ENCODE measurements at regions not wholly inside any gene's neighbourhood (a gene's known extent, or its start where the extent isn't known, plus 50 kb on each side); places are given as distances from the start of the nearest gene placed in this dataset.

DNA sequence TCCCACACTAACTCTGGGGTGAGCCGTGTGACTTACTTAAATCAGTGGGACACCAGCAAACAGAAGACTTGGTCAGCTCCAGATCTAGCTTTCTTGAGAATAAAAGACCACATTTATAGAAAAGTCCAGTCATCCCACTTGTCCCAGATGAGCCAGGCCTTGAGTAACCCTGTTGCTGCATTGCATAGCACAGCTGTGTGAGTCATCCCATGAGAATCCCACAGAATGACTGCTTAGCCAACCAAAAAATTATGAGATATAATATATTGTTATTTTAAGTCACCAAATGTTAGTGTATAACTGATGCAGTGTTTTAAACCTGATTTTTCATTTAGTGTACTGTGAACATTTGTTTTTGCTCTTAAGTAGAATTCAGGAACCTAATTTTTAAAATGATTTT, 94.2 kb upstream of the FSHR start:
- no peak for DNase-seq

DNA sequence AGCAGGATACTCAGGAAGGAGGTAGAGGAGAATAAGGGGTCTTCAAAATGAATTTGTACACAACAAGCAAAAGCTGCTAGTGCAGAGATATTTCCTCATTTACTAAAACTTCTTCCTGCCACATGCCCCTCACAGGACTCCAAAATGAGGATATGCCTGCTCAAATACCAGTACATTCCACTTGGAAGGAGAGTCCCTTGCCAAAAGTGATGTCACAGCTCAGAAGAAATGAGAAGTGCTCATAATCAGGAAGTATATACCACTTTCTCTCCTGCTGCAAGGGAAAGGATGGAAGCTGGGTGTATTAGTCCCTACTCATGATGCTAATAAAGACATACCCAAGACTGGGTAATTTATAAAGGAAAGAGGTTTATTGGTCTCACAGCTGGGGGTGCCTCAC, 87.7 kb upstream of the FSHR start:
- no peak for DNase-seq

DNA sequence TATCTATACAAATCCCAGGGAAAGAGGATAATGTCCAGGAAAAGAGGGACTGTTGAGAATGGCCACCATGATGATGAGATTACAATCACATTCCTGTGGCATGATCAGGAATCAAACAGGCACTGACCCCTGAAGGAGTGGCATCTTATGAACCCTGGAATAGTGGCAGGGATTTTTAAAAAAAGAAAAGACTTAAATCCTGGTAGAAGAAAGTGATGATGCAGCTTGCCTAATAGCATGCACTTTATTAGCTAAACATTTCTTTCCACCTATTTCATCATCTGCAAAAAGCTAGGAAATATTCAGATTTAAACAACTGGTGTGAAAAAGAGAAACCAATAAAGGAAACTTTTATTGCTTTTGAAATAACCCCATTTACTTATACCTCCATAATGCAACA, 87.2 kb upstream of the FSHR start:
- no peak for DNase-seq

DNA sequence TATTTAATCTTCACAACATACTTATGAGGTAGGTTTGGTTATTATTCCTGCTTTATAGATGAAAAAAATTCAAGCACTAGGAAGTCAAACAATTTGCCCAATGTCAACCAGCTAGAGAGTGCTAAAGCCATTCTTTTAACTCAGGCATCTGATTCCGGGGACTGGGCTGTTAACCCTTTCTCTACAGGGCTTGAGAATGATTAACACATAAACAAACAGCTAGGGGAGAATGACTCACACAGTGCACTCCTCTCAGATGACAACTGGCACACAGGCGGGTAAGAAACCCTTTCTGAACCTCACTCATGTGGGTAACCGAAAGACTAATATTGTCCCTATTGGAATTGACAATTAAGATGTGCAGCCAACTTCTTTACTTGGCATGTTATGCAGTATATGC, 86.3 kb upstream of the FSHR start:
- DNase-seq = no peak

DNA sequence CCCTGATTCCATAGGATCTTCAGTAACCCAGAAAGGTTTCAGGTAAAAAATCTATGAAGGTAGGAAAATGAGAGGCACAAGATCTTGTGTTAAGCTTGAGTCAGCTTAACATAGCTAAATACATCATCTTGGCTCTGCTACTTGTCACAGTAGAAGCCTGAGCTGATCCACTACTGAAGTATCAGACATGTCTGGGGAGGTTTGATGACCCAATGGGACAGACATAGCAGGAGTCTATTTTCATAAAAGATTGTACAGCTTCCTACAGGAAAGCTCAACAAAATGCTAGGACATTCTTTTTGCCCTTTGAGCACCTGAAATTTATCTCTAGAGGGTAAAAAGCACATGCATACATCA, 84.3 kb upstream of the FSHR start:
- DNase-seq = no peak

DNA sequence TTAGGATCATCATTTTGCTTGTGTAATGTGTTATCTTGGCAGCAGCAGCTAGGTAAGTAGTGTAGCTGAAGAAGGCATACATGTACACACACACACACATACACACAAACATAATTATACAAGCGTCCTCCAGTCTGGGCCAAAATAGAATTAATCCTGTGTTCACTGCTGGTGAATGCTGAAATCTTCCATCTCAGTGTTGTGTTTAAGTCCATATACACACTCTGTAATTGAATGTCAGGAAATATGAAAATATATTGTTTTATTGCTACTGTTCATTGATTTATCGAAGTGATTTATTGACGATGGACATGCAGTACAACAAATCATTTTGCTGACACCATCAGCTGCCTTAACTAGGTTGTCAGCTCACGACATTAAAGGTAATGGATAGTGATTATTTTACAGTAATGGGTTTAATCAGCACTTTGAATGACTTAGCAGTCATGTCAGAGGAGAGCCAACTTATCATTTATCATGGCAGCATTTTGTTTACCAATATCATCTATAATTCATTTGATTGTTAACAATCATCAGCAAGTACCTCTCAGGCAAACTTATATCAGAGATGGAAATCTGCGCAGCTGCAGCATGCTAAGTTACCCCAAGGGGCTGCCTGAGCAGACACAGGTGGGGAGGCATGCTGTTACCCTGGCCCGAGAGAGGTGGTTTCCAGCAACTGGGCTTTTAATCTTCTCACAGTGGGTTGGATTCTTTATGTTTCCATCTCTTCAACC, 83.7 kb upstream of the FSHR start:
- no peak for DNase-seq

DNA sequence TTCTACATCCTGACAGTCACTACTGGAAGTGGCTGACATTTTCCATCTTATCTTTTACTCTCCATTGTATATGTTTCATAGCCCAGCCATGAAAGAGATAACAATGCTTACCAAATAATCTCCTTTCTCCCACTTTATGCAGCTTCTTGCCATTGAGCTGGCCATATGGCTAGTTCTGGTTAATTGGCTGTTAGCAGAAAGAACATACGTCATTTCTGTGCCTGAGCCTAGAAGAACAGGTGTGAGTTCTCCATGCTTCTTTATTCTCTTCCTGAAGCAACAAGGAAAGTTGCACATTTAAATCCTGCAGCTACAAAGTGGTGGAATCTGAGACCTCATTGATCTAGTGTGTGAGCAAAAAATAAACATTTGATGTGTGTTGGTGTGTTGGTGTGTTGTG, 82.0 kb upstream of the FSHR start:
- DNase-seq = no peak

DNA sequence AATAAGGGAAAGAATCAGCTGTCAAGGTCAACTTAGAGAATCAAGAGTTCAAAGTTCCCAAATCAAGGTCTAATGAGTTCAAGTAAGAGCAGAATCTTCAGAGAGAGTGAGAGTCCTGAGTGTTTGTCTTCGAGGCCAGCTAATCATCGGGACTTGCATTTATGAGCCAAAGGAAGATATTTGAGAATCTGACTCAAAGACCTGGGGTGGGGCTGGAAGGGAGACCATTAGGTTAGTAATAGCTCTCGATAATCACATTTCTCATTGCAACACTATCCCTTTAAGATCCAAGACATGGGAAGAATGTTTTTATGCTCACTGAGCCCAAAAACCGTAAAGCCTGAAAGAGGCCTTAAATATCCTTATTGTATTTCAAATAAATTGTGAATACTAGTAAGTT, 72.0 kb upstream of the FSHR start:
- no peak for DNase-seq

DNA sequence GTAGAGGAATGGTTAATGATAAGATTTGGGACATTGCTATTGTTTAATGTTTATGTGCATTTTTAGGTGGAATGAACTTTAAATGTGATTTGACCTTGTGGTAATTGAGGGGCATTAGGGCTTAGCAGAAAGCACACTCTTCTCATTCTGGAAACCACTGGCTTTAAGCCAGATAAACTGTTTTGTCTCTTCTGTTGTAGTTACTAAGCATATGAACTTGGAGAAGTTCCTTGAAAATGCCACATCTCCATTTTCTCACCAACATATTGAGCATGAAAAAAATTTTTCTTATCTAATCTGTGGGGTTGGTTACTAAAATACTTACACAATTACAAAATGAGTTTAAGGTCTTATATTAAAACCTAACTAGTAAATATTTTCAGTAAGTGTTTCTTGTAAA, 70.8 kb upstream of the FSHR start:
- no peak for DNase-seq

DNA sequence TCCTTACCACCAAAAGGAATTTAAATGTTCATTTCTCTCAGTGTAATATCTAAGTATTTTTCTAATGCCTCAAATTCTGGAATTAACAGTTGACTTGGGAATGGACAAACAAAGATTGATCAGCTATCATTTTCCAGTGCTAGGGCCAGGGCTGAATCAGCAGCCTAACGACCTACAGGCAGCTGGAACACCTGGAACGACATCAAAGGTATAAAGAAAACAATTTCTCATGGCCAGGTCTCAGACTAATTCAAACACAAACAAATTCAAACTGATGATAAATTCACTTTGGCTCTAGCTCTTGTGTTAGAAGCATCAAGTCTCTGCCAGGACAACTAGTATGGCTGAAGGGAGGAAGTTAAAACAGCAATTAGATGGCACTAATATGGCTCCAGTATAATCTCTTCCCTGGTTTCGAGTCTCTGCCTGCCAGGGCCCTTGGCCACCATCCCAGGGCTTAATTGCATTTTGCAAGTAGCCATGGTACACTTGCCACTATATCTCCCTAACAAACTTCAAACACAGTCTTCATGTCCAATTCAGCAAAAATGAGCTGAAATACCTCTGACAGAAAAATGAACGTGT, 70.2 kb upstream of the FSHR start:
- no peak for DNase-seq

DNA sequence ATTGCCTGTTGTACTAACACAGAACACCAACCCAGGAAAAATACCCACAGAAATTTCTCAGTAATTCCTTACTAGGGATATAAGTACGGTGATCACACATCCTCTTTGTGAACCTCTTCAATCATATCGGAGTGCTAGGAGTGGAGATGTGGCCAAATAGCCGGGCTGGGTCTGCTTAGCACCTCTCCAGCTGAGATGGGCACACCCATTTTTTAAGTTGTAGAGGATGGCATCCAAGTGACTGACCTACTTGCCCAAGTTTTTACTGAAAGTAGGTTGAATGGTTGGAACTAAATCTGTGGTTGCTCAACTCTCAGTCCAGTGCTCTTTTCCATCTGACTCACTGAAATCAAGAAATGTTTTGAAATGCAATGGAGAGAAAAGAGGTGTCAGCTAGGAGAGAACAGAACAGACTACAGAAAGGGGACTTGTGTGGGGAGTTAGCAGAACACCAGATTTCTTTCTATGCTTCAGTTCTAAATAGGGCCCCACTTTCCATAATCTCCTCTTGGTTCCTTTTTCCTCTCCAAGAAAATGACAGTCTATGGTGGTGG, 68.7 kb upstream of the FSHR start:
- no peak for DNase-seq

DNA sequence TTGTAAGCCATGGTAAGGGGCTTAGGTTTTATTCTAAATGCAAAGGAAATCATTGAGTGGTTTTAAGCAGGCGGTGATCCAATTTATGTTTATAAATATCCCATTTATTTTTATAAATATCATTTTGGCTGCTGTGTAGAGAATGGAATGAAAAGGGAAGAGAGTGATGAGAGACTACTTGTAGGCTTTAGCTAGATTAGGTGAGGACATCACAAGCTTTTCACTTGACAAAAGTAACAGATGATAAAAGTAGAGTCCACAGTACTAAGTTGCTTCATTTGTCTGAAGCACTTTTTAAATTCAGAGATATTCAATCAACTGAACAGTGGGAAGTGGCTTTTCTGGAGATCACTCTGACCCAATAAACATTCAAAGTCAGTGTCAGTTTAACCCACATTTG, 65.4 kb upstream of the FSHR start:
- no peak for DNase-seq

DNA sequence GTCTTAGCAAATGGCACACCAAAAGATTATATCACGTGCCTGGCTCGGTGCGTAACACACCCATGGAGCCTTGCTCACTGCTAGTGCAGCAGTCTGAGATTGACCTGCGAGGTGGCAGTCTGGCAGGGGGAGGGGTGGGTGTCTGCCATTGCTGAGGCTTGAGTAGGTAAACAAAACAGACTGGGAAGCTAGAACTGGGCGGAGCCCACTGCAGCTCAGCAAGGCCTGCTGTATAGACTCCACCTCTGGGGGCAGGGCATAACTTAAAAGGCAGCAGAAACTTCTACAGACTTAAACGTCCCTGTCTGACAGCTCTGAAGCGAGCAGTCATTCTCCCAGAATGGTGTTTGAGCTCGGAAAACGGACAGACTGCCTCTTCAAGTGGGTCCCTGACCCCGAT, 55.9 kb upstream of the FSHR start:
- no peak for DNase-seq

DNA sequence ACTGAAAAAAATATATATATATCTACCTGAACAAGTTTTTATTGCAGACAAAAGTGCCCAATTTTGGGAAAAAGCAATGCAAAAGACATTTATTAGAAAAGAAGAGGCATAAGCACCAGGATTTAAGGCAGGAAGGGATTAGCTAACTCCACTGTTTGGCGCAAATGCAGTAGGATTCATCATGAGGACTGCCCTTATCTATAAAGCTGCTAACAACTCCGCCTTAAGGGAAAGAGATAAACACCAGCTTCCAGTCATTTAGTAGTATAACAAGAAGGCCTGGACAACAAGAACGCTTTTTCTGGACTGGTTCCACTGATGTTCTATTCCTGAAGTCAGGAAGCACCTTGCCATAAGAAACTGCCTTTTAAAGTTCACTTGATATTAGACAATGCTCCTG, 52.9 kb upstream of the FSHR start:
- DNase-seq = no peak

Data from NCI-H345 (cell line).